ENCODE measurements at regions not wholly inside any gene's neighbourhood (a gene's known extent, or its start where the extent isn't known, plus 50 kb on each side); places are given as distances from the start of the nearest gene placed in this dataset.

GRCh38 chr14:80428671-80429070 is 217.4 kb upstream of the DIO2 start:
- no peak for TF ChIP-seq POLR2A (IDR thresholded peaks at IDR 0.05)
- TF ChIP-seq CTCF (IDR thresholded peaks at IDR 0.05) = no peak
